ENCODE measurements at regions not wholly inside any gene's neighbourhood (a gene's known extent, or its start where the extent isn't known, plus 50 kb on each side); places are given as distances from the start of the nearest gene placed in this dataset.

DNA sequence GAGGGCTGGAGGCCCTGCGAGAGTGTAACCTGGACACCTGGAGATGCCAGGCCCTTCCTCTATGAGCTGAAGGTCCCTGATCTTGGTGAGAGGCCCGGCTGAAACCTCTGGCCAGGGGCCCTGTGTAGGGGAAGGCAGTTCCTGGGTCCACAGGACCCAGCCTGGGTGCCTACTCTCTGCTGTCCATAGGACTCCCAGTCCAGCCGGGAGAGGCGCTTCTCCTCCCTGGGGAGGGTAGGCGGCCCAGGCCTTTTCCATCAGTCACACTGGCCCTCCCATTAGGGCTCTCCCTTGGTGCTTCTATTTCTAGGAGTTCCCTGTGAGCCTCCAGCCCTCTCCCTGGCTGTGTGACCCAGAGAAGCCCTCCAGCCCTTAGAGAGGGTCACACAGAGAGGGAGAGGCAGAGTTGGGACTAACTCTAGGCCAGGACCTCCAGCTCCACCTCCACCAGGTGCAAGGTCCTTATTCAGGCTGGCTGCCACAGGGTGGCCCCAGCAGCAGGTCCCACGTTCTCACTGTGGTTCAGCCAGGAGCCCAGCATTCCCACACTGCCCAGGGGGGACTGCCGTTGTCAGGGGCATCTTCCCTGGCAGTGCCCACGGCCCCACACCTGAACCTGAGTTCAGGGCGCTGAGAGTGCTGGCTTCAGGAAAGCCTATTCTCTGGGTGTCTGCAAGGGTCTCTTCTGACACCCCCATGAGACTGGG lies 146.8 kb downstream of the SMAD6 start:
- DNase-seq (ENCODE audit: low read depth), result no peak
- TF ChIP-seq, protein P1, sequence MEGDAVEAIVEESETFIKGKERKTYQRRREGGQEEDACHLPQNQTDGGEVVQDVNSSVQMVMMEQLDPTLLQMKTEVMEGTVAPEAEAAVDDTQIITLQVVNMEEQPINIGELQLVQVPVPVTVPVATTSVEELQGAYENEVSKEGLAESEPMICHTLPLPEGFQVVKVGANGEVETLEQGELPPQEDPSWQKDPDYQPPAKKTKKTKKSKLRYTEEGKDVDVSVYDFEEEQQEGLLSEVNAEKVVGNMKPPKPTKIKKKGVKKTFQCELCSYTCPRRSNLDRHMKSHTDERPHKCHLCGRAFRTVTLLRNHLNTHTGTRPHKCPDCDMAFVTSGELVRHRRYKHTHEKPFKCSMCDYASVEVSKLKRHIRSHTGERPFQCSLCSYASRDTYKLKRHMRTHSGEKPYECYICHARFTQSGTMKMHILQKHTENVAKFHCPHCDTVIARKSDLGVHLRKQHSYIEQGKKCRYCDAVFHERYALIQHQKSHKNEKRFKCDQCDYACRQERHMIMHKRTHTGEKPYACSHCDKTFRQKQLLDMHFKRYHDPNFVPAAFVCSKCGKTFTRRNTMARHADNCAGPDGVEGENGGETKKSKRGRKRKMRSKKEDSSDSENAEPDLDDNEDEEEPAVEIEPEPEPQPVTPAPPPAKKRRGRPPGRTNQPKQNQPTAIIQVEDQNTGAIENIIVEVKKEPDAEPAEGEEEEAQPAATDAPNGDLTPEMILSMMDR (IDR thresholded peaks at IDR 0.05; ENCODE audit: insufficient read depth, low read depth, low read length), result no peak
- H3K4me3 ChIP-seq (ENCODE audit: low read depth, low read length), result no peak overlapping the region

DNA sequence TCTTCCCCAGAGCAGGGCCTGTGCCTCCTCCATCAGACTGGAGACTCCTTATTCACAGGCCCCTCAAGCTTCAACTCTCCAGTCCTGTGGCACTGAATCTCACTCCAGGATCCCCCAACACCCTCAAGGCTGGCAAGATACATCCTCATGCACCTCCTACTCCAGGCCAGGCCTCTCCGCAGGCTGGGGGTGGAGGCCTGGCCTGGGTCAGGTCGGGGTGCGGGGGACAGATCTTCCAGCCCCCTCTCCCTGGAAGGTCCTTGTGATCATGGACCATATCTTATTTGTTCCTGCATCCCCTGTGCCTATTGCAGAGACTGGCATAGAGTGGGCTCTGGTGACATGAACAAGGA lies 147.3 kb downstream of the SMAD6 start:
- H3K4me3 ChIP-seq (ENCODE audit: low read depth, low read length), result no peak overlapping the region
- no peak for DNase-seq (ENCODE audit: low read depth)
- TF ChIP-seq, protein P1 (IDR thresholded peaks at IDR 0.05; ENCODE audit: insufficient read depth, low read depth, low read length), result no peak

DNA sequence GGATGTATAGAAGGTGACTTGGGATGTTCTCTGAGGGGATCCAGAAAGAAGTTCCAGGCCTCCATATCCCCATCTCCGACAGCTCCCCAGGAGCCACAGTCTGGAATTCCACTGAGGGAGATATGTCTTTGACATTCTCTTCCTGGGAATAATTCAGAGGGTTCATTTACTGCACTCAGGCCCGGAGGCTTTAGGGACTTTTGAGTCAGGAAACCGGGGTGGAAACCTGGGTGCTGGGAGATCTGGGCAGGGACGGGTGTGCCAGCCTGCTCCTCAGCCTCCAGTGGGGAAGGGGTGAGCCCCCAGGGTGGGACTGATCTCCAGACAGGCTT lies 147.7 kb downstream of the SMAD6 start:
- H3K4me3 ChIP-seq (ENCODE audit: low read depth, low read length), result no peak overlapping the region
- no peak for DNase-seq (ENCODE audit: low read depth)
- TF ChIP-seq, protein P1 (IDR thresholded peaks at IDR 0.05; ENCODE audit: insufficient read depth, low read depth, low read length), result no peak

GRCh38 chr15:66850078-66850991 lies 148.3 kb downstream of the SMAD6 start:
- no peak overlapping the region for H3K4me3 ChIP-seq (ENCODE audit: low read depth, low read length)
- peak; percentile 25 for DNase-seq (ENCODE audit: low read depth)
- TF ChIP-seq, protein P1 (IDR thresholded peaks at IDR 0.05; ENCODE audit: insufficient read depth, low read depth, low read length), result no peak

DNA sequence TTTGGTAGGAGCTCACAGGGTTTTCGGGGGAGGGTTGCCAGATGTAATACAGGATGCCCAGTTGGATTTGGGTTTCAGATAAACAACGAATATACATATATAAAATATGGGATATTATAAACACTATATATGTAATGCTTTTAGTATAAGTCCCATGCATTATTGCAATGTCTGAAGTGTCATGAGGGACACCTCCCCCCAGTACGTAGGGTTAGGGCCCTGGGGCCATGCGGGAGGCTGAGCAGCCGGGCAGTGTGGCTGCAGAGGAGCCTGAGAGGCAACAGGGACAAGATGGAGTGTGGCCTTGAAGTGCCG lies 148.9 kb downstream of the SMAD6 start:
- TF ChIP-seq, protein P1 (IDR thresholded peaks at IDR 0.05; ENCODE audit: insufficient read depth, low read depth, low read length), result no peak
- H3K4me3 ChIP-seq (ENCODE audit: low read depth, low read length), result no peak overlapping the region
- no peak for DNase-seq (ENCODE audit: low read depth)

DNA sequence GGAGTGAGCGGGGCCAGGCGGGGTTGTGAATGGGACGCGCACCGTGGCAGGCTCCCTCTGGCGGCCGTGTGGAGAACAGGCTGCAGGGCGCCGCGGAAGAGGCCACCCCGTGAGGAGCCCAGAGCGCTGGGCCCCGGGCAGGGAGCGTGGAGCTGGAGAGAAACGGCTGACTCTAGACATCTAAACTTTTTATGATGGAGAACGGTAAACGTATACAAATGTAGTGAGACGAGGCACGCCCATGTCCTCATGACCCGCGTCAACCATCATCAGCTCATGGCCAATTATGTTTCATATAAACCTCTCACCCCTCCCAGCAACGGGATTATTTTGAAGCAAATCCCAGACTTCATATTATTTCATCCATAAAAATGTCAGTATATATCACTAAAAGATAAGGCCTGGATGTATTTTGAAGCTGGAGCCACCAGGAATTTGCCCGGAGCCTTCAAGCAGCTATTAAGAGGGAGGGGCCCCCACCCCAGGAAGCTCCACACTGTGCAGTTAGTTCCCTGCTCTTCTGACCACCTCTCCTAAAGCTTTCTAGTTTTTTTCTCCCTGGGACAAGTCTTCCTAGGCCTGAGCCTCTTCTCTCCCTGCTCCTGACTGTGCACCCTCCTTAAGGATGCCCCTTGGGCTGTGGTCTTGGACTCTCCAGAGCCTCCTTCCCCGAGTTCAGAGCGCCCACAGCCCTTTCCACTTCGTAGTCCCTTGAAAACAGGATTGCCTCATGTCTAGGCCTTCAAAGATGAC lies 149.5 kb downstream of the SMAD6 start:
- peak; percentile 97 for DNase-seq (ENCODE audit: low read depth)
- no peak overlapping the region for H3K4me3 ChIP-seq (ENCODE audit: low read depth, low read length)
- TF ChIP-seq, protein P1 (IDR thresholded peaks at IDR 0.05; ENCODE audit: insufficient read depth, low read depth, low read length), result peak; percentile 96

All from fibroblast of villous mesenchyme (primary cell).